ENCODE measurements at regions not wholly inside any gene's neighbourhood (a gene's known extent, or its start where the extent isn't known, plus 50 kb on each side); places are given as distances from the start of the nearest gene placed in this dataset.

- no peak for DNase-seq (ENCODE audit: low read depth)
Observed at GRCh38 chr2:788227-789032, 111.2 kb upstream of the TMEM18 start.

- DNase-seq (ENCODE audit: low read depth): no peak
Observed at GRCh38 chr2:784753-785152, 107.5 kb upstream of the TMEM18 start.

- DNase-seq (ENCODE audit: low read depth): no peak
Observed at GRCh38 chr2:780581-780980, 103.4 kb upstream of the TMEM18 start.

- DNase-seq (ENCODE audit: low read depth): no peak
Observed at GRCh38 chr2:780002-780401, 102.8 kb upstream of the TMEM18 start.

- DNase-seq (ENCODE audit: low read depth): no peak
Observed at GRCh38 chr2:778731-779350, 101.6 kb upstream of the TMEM18 start.

- DNase-seq (ENCODE audit: low read depth): no peak
Observed at GRCh38 chr2:777546-777945, 100.3 kb upstream of the TMEM18 start.

GRCh38 chr2:777051-777450, 99.8 kb upstream of the TMEM18 start:
- DNase-seq (ENCODE audit: low read depth): no peak

- DNase-seq (ENCODE audit: low read depth): no peak
Observed at GRCh38 chr2:776487-776886, 99.3 kb upstream of the TMEM18 start.

- no peak for DNase-seq (ENCODE audit: low read depth)
Observed at GRCh38 chr2:776038-776437, 98.8 kb upstream of the TMEM18 start.

- no peak for DNase-seq (ENCODE audit: low read depth)
Observed at GRCh38 chr2:774436-774835, 97.2 kb upstream of the TMEM18 start.

GRCh38 chr2:773256-774160, 96.3 kb upstream of the TMEM18 start:
- no peak for DNase-seq (ENCODE audit: low read depth)

- DNase-seq (ENCODE audit: low read depth): no peak
Observed at GRCh38 chr2:771538-771937, 94.3 kb upstream of the TMEM18 start.

GRCh38 chr2:770776-771175, 93.6 kb upstream of the TMEM18 start:
- DNase-seq (ENCODE audit: low read depth): no peak

GRCh38 chr2:769771-770170, 92.6 kb upstream of the TMEM18 start:
- peak; percentile 28 for DNase-seq (ENCODE audit: low read depth)

GRCh38 chr2:768451-768850, 91.2 kb upstream of the TMEM18 start:
- no peak for DNase-seq (ENCODE audit: low read depth)

- no peak for DNase-seq (ENCODE audit: low read depth)
Observed at GRCh38 chr2:767944-768343, 90.7 kb upstream of the TMEM18 start.

- DNase-seq (ENCODE audit: low read depth): no peak
Observed at GRCh38 chr2:767440-767839, 90.2 kb upstream of the TMEM18 start.

GRCh38 chr2:766255-766654, 89.0 kb upstream of the TMEM18 start:
- no peak for DNase-seq (ENCODE audit: low read depth)

- no peak for DNase-seq (ENCODE audit: low read depth)
Observed at GRCh38 chr2:765369-765768, 88.2 kb upstream of the TMEM18 start.

- peak; percentile 59 for DNase-seq (ENCODE audit: low read depth)
Observed at GRCh38 chr2:763766-764525, 86.7 kb upstream of the TMEM18 start.

- DNase-seq (ENCODE audit: low read depth): no peak
Observed at GRCh38 chr2:762646-763045, 85.4 kb upstream of the TMEM18 start.

- no peak for DNase-seq (ENCODE audit: low read depth)
Observed at GRCh38 chr2:761384-761783, 84.2 kb upstream of the TMEM18 start.

All from EH (cell line).